Smooth muscle cell (in vitro differentiated cells): ENCODE measurements at regions not wholly inside any gene's neighbourhood (a gene's known extent, or its start where the extent isn't known, plus 50 kb on each side); places are given as distances from the start of the nearest gene placed in this dataset.

Experiments
- DNase-seq: peaks from one replicate; lab custom pipeline; 2025; ENCODE audit not compliant: unreplicated experiment; lab: John Stamatoyannopoulos, UW
- H2AFZ ChIP-seq: fragments of 200-600 bp; sonication (generic); 2 replicates; pipeline ENCODE4 v1.6.0; 2016; ENCODE audit warnings: antibody characterized with exemption, low read depth, mild to moderate bottlenecking
- H3F3A ChIP-seq: fragments of 200-600 bp; sonication (generic); 2 replicates; pipeline ENCODE4 v1.6.0; 2017; ENCODE audit warnings: antibody characterized with exemption, low read depth
- H3K27ac ChIP-seq: fragments of 200-600 bp; sonication (generic); 2 replicates; pipeline ENCODE4 v1.5.1; 2016; ENCODE audit warnings: low read depth, mild to moderate bottlenecking
- H3K27me3 ChIP-seq: fragments of 200-600 bp; sonication (generic); 2 replicates; pipeline ENCODE4 v1.6.1; 2016; ENCODE audit warnings: low read depth, mild to moderate bottlenecking
- H3K36me3 ChIP-seq: fragments of 200-600 bp; sonication (generic); 2 replicates; pipeline ENCODE4 v1.5.1; 2016; ENCODE audit warnings: low read depth
- H3K4me1 ChIP-seq: fragments of 200-600 bp; sonication (generic); 2 replicates; pipeline ENCODE4 v1.5.1; 2016; ENCODE audit warnings: low read depth
- H3K4me2 ChIP-seq: fragments of 200-600 bp; sonication (generic); 2 replicates; pipeline ENCODE4 v1.6.0; 2016; ENCODE audit warnings: mild to moderate bottlenecking
- H3K4me3 ChIP-seq: fragments of 200-600 bp; sonication (generic); 2 replicates; pipeline ENCODE4 v1.5.1; 2016; ENCODE audit warnings: mild to moderate bottlenecking
- H3K79me2 ChIP-seq: fragments of 200-600 bp; sonication (generic); 2 replicates; pipeline ENCODE4 v1.6.0; 2016; ENCODE audit warnings: low read depth, mild to moderate bottlenecking
- H3K9ac ChIP-seq: fragments of 200-600 bp; sonication (generic); 2 replicates; pipeline ENCODE4 v1.6.0; 2016; ENCODE audit warnings: low read depth
- H3K9me3 ChIP-seq: fragments of 200-600 bp; sonication (generic); replicated peaks from 2 replicates; pipeline ENCODE4 v1.5.1; 2016; ENCODE audit warnings: low read depth
- H4K20me1 ChIP-seq: fragments of 200-600 bp; sonication (generic); 2 replicates; pipeline ENCODE4 v1.6.0; 2016; ENCODE audit warnings: low read depth
- WGBS: methylation state at CpG from one replicate; pipeline ENCODE4 v1.1.7; 2016; ENCODE audit warnings: low lambda C conversion rate; 5-methylcytosine and 5-hydroxymethylcytosine counted together
- TF ChIP-seq, protein P1 (sequence below): fragments of 200-600 bp; sonication (generic); IDR thresholded peaks from 2 replicates; pipeline ENCODE4 v1.5.1; 2017; ENCODE audit warnings: borderline replicate concordance, mild to moderate bottlenecking, antibody characterized with exemption; ENCODE audit not compliant: insufficient read depth, poor library complexity, severe bottlenecking

DNA sequence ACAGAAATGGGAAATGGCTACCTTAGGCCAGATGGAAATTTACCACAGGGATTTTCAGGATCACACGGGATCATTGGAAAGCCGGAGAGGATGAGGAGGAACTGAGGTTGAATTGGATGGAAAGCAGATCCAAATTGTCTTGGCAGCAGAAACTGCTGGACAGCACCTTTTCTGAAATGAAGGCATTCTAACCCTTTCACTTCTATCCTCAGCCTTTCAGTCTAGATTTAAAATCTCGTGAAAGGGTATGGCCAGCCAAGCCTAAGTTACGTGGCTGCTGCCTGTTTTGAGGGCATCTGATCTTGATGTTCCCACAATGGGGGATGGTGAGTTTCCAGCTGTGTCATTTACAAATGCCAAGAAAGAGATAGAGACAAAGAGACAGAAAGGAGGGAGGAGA, 358.2 kb downstream of the KIF16B start:
- no peaks in the 10 kb centered on the region for H3K79me2 ChIP-seq
- H3K36me3 ChIP-seq: no peaks in the 10 kb centered on the region
- no peaks in the 10 kb centered on the region for H3F3A ChIP-seq
- no peak overlapping the region for H3K4me2 ChIP-seq
- TF ChIP-seq, protein P1, sequence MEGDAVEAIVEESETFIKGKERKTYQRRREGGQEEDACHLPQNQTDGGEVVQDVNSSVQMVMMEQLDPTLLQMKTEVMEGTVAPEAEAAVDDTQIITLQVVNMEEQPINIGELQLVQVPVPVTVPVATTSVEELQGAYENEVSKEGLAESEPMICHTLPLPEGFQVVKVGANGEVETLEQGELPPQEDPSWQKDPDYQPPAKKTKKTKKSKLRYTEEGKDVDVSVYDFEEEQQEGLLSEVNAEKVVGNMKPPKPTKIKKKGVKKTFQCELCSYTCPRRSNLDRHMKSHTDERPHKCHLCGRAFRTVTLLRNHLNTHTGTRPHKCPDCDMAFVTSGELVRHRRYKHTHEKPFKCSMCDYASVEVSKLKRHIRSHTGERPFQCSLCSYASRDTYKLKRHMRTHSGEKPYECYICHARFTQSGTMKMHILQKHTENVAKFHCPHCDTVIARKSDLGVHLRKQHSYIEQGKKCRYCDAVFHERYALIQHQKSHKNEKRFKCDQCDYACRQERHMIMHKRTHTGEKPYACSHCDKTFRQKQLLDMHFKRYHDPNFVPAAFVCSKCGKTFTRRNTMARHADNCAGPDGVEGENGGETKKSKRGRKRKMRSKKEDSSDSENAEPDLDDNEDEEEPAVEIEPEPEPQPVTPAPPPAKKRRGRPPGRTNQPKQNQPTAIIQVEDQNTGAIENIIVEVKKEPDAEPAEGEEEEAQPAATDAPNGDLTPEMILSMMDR: no peak
- no peaks in the 10 kb centered on the region for H3K9me3 ChIP-seq
- DNase-seq: no peak
- H2AFZ ChIP-seq: no peak overlapping the region
- H3K27me3 ChIP-seq: peaks cover 3% of the 10 kb centered on the region
- H4K20me1 ChIP-seq: no peaks in the 10 kb centered on the region
- H3K4me3 ChIP-seq: no peak overlapping the region
- H3K4me1 ChIP-seq: no peaks in the 10 kb centered on the region
- 64% methylated on average over 4 of the region's 4 CpGs for WGBS
- no peak overlapping the region for H3K9ac ChIP-seq
- H3K27ac ChIP-seq: no peak overlapping the region

GRCh38 chr20:16212790-16213189, 360.5 kb downstream of the KIF16B start:
- H3K27me3 ChIP-seq: peaks cover 3% of the 10 kb centered on the region
- no peaks in the 10 kb centered on the region for H3K4me1 ChIP-seq
- no peaks in the 10 kb centered on the region for H4K20me1 ChIP-seq
- no peaks in the 10 kb centered on the region for H3F3A ChIP-seq
- no peak overlapping the region for H3K27ac ChIP-seq
- TF ChIP-seq, protein P1: no peak
- H2AFZ ChIP-seq: no peak overlapping the region
- WGBS: 82% methylated on average over 6 of the region's 6 CpGs
- DNase-seq: no peak
- no peak overlapping the region for H3K4me2 ChIP-seq
- no peak overlapping the region for H3K9ac ChIP-seq
- no peaks in the 10 kb centered on the region for H3K9me3 ChIP-seq
- H3K4me3 ChIP-seq: no peak overlapping the region
- no peaks in the 10 kb centered on the region for H3K79me2 ChIP-seq
- H3K36me3 ChIP-seq: no peaks in the 10 kb centered on the region

DNA sequence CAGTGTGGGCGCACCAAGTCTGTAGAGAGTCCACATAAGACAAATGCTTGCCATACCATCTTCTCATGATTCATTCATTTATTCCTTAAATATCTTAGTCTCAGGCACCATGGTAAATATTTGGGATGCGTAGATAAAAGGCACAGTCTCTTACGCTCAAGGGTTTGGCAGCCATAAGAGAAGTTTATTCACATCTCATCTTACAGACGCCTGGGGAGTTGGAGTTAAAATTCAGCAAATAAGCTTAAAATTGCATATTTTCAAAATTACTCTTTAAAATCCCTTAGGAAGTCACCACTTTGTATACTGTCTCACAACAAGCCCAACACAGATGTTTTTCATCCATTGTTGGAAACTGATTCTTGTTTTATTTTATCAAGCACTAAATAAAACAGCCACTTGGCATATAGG, 363.3 kb downstream of the KIF16B start:
- Histone ChIP-seq H3K27ac (no peak overlapping the region), H3K36me3 (no peaks in the 10 kb centered on the region), H4K20me1 (no peaks in the 10 kb centered on the region), H3K9me3 (no peaks in the 10 kb centered on the region), H3K4me3 (no peak overlapping the region), H2AFZ (no peak overlapping the region), H3K79me2 (no peaks in the 10 kb centered on the region), H3K4me1 (no peaks in the 10 kb centered on the region), H3K4me2 (no peak overlapping the region), H3F3A (no peaks in the 10 kb centered on the region), H3K27me3 (peaks cover 3% of the 10 kb centered on the region), H3K9ac (no peak overlapping the region)
- 83% methylated on average over 4 of the region's 4 CpGs for WGBS
- TF ChIP-seq, protein P1: no peak
- DNase-seq: no peak

- no peaks in the 10 kb centered on the region for H4K20me1 ChIP-seq
- no peak overlapping the region for H2AFZ ChIP-seq
- WGBS: 80% methylated on average over 2 of the region's 2 CpGs
- no peak overlapping the region for H3K27ac ChIP-seq
- H3K4me2 ChIP-seq: no peak overlapping the region
- no peaks in the 10 kb centered on the region for H3K36me3 ChIP-seq
- H3K79me2 ChIP-seq: no peaks in the 10 kb centered on the region
- H3K9me3 ChIP-seq: no peaks in the 10 kb centered on the region
- H3K4me3 ChIP-seq: no peak overlapping the region
- H3K27me3 ChIP-seq: peaks cover 3% of the 10 kb centered on the region
- H3K9ac ChIP-seq: no peak overlapping the region
- TF ChIP-seq, protein P1: no peak
- no peaks in the 10 kb centered on the region for H3F3A ChIP-seq
- no peaks in the 10 kb centered on the region for H3K4me1 ChIP-seq
- no peak for DNase-seq
These were observed 363.9 kb downstream of the KIF16B start for GRCh38 chr20:16209357-16209756.
